A673 (cell line): ENCODE measurements at regions not wholly inside any gene's neighbourhood (a gene's known extent, or its start where the extent isn't known, plus 50 kb on each side); places are given as distances from the start of the nearest gene placed in this dataset.

Source experiments
- CTCF ChIP-seq: fragments of 300-800, 200-600 bp; sonication (generic); conservative IDR thresholded peaks from 2 replicates; pipeline ENCODE4 v1.5.1; 2017; ENCODE audit warnings: low read depth, mild to moderate bottlenecking, antibody characterized with exemption, low read length, moderate library complexity, mixed read lengths
- EZH2 ChIP-seq: fragments of 200-600 bp; sonication (generic); IDR thresholded peaks from 2 replicates; pipeline ENCODE4 v1.6.1; 2017; ENCODE audit warnings: borderline replicate concordance, low read depth, mild to moderate bottlenecking, mixed read lengths, antibody characterized with exemption, low read length; ENCODE audit not compliant: poor library complexity, severe bottlenecking

GRCh38 chr4:28177641-28178040 is 1317.0 kb downstream of the STIM2 start:
- TF ChIP-seq EZH2 (no peak), CTCF (no peak)
